WERI-Rb-1 (cell line): ENCODE measurements at regions not wholly inside any gene's neighbourhood (a gene's known extent, or its start where the extent isn't known, plus 50 kb on each side); places are given as distances from the start of the nearest gene placed in this dataset.

Source experiments
- DNase-seq: peaks from one replicate; pipeline ENCODE4 v3.0.0-alpha.2; 2020
- H3K27ac ChIP-seq: fragments of 250-450 bp; sonication (Bioruptor Pico); 2 replicates; pipeline ENCODE4 v1.5.1; 2020; ENCODE audit warnings: mild to moderate bottlenecking, moderate library complexity
- H3K27me3 ChIP-seq: fragments of 250-450 bp; sonication (Bioruptor Pico); 2 replicates; pipeline ENCODE4 v1.5.1; 2021; ENCODE audit warnings: mild to moderate bottlenecking, low read depth, moderate library complexity; ENCODE audit not compliant: insufficient read depth, severe bottlenecking
- H3K36me3 ChIP-seq: fragments of 250-450 bp; sonication (Bioruptor Pico); 2 replicates; pipeline ENCODE4 v1.5.1; 2020; ENCODE audit warnings: mild to moderate bottlenecking, moderate library complexity
- H3K4me3 ChIP-seq: 2 replicates; pipeline ENCODE4 v1.5.1; 2011; ENCODE audit warnings: low read depth, mild to moderate bottlenecking, control low read depth, low read length
- H3K9me3 ChIP-seq: fragments of 250-450 bp; sonication (Bioruptor Pico); 2 replicates; pipeline ENCODE4 v1.5.1; 2021; ENCODE audit warnings: mild to moderate bottlenecking, moderate library complexity; ENCODE audit not compliant: severe bottlenecking
- TF ChIP-seq, protein P1 (sequence below): IDR thresholded peaks from 2 replicates; pipeline ENCODE4 v1.5.1; 2011; ENCODE audit warnings: low read depth, mild to moderate bottlenecking, control low read depth, inconsistent platforms, low read length

DNA sequence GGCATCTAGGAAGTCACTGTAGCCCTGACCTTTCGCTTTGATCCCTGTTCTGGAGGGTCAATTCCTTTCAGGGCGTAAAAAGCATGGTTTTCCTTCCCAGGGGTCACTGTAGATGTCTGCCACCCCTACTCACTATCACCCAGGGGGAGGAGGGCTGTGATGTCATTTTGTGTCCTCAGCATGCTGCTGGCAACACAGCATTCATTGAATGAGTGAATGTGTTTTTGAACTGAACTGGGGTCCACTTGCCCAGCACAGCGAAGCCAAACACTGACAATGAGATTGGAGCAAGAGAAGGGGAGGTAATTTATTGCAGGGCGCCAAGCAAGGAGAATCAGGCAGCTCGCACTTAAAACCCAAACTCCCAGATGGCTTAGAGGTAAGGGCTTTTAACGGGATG is 78.2 kb upstream of the PGBD5 start:
- DNase-seq, result no peak

DNA sequence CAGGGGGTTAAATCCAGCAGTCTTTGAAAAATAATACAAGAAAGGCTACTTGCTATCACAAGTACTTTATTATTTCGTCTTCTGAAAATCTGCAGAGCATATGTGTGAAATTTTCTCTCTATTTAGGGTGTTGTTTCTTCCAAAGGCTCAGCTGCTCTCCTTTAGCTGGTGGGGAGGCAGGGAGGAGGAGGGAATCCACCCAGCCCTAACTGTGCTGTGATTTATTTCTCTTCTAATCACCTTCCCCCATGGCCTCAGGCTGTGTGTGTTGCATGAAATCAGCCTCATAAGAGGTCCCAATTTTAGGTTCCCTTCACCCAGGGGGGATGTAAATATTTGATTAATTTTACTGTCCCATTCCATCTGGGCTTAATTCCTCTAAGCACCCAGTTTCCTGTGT is 77.6 kb upstream of the PGBD5 start:
- Histone ChIP-seq H3K4me3 (no peak overlapping the region), H3K27me3 (no peaks in the 10 kb centered on the region), H3K9me3 (peaks cover 4% of the 10 kb centered on the region), H3K36me3 (no peaks in the 10 kb centered on the region), H3K27ac (no peak overlapping the region)
- DNase-seq, result no peak
- TF ChIP-seq, protein P1, sequence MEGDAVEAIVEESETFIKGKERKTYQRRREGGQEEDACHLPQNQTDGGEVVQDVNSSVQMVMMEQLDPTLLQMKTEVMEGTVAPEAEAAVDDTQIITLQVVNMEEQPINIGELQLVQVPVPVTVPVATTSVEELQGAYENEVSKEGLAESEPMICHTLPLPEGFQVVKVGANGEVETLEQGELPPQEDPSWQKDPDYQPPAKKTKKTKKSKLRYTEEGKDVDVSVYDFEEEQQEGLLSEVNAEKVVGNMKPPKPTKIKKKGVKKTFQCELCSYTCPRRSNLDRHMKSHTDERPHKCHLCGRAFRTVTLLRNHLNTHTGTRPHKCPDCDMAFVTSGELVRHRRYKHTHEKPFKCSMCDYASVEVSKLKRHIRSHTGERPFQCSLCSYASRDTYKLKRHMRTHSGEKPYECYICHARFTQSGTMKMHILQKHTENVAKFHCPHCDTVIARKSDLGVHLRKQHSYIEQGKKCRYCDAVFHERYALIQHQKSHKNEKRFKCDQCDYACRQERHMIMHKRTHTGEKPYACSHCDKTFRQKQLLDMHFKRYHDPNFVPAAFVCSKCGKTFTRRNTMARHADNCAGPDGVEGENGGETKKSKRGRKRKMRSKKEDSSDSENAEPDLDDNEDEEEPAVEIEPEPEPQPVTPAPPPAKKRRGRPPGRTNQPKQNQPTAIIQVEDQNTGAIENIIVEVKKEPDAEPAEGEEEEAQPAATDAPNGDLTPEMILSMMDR, result no peak

More for the DNA sequence above, 78.2 kb upstream of the PGBD5 start:
- no peaks in the 10 kb centered on the region for H3K36me3 ChIP-seq
- no peaks in the 10 kb centered on the region for H3K27me3 ChIP-seq
- H3K4me3 ChIP-seq, result no peak overlapping the region
- H3K9me3 ChIP-seq, result peaks cover 4% of the 10 kb centered on the region
- TF ChIP-seq, protein P1, result no peak
- H3K27ac ChIP-seq, result no peak overlapping the region

DNA sequence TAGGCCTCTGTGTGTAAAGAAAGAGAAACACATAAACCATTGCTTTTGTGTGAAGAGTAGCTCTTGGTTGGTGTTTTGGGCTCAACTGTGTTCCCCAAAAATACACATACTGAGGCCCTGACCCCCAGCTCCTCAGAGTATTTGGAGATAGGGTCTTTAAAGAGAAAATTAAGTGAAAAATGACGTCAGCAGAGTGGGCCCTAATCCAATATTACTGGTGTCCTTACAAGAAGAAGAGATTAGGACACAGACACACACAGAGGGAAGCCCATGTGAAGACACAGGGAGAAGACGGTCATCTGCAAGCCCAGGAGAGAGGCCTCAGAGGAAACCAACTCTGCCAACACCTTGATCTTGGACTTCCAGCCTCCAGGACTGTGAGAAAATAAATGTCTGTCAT is 76.9 kb upstream of the PGBD5 start:
- H3K27ac ChIP-seq, result no peak overlapping the region
- TF ChIP-seq, protein P1, result no peak
- no peak for DNase-seq
- peaks cover 4% of the 10 kb centered on the region for H3K9me3 ChIP-seq
- H3K36me3 ChIP-seq, result no peaks in the 10 kb centered on the region
- no peaks in the 10 kb centered on the region for H3K27me3 ChIP-seq
- H3K4me3 ChIP-seq, result no peak overlapping the region

DNA sequence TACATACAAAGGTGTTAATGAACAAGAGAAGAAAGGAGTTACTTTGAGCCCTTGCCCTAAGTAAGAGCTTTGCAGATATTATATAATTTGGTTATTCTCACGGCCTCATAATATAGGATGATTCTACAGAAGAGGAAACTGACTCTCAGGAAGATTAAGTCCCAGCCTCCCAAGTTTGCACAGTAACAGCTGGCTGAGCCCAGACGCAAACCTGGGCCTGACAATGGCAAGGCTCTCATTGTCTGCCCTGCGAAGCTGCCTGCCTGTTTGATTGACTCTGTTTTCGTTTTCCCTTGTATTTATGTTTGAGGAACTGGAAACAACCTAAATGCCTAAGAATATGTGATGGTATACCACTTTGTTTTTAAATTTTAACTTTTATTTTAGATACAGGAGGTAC is 76.2 kb upstream of the PGBD5 start:
- Histone ChIP-seq H3K27me3 (no peaks in the 10 kb centered on the region), H3K36me3 (no peaks in the 10 kb centered on the region), H3K4me3 (no peak overlapping the region), H3K9me3 (peaks cover 4% of the 10 kb centered on the region), H3K27ac (no peak overlapping the region)
- TF ChIP-seq, protein P1, result no peak
- no peak for DNase-seq

DNA sequence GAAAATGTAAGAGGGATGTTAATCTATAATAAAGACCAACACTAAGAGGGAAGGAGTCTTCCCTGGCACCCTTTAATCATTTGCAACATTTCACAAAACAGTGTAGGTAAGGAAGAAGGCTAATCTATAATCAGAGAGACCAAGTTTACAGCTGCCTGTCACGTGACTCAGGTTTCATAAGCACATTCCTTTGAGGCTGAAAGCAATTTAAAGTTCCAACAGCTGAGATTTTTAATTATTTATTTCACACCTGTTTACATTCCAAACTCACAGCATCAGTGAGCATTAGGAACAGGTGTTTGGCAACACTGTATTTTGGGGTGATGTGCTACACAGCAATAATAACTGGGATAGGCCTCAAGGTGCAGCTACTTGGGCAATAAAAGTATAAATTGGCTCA is 75.7 kb upstream of the PGBD5 start:
- no peaks in the 10 kb centered on the region for H3K27me3 ChIP-seq
- no peak overlapping the region for H3K4me3 ChIP-seq
- H3K36me3 ChIP-seq, result no peaks in the 10 kb centered on the region
- H3K27ac ChIP-seq, result no peak overlapping the region
- H3K9me3 ChIP-seq, result peaks cover 4% of the 10 kb centered on the region
- no peak for DNase-seq
- TF ChIP-seq, protein P1, result no peak

DNA sequence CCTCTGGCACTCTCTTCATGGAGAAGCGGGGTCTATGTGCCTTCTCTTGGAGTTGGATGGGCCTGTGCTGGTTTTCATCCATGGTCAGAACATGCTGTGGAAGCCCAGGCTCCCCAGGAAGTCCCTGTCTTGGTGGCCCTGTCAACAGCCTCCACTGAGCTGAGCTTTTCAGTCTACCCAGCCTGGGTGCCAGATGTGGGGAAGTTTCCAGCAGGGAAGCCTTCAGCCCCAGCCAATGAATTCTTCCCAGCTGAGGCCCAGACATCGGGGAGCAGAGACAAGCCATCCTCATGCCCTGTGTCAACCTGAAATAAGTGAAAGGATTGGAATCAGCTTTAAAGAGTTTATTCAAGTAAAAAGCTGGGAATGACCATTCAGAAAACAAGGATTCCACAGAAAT is 75.1 kb upstream of the PGBD5 start:
- H3K9me3 ChIP-seq, result peaks cover 4% of the 10 kb centered on the region
- H3K27me3 ChIP-seq, result no peaks in the 10 kb centered on the region
- no peaks in the 10 kb centered on the region for H3K36me3 ChIP-seq
- no peak for DNase-seq
- TF ChIP-seq, protein P1, result no peak
- no peak overlapping the region for H3K27ac ChIP-seq
- no peak overlapping the region for H3K4me3 ChIP-seq
